ENCODE measurements at regions not wholly inside any gene's neighbourhood (a gene's known extent, or its start where the extent isn't known, plus 50 kb on each side); places are given as distances from the start of the nearest gene placed in this dataset.

DNA sequence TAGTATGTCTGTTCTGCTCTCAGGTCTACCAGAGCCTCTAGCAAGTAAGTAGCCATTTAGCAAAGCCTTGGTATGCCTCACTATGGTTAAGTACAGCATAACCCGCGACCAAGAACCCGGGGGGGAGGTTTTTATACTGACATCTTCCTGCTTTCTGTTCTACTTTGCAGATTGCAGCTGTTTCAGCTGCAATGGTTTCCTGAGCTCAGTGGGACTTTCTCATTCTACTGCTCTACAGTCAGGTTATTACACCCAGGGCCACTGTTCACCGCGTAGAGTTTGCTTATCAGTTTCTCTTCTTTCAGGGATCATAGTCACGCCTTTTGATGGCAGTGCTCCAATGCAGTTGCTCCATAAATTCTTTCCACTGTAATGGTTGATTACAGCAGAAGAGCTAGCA is 631.3 kb downstream of the TFAP2A start (continued):
- TF ChIP-seq NCOA5 (CRISPR knock-in tag; IDR thresholded peaks at IDR 0.05) (no peak), KDM5B (CRISPR knock-in tag; IDR thresholded peaks at IDR 0.05; ENCODE audit: borderline replicate concordance) (no peak), ZNF180 (CRISPR knock-in tag; IDR thresholded peaks at IDR 0.05; ENCODE audit: borderline replicate concordance, low read depth) (no peak), HNF4G (IDR thresholded peaks at IDR 0.05; ENCODE audit: borderline replicate concordance, low read depth, low read length) (no peak), HNF4G (CRISPR knock-in tag; IDR thresholded peaks at IDR 0.05; ENCODE audit: borderline replicate concordance, low read depth) (no peak), ZMYM2 (CRISPR knock-in tag; IDR thresholded peaks at IDR 0.05) (no peak), RERE (CRISPR knock-in tag; IDR thresholded peaks at IDR 0.05; ENCODE audit: low read depth) (no peak), ZNF484 (CRISPR knock-in tag; IDR thresholded peaks at IDR 0.05; ENCODE audit: borderline replicate concordance, low read depth) (no peak), ZNF792 (CRISPR knock-in tag; IDR thresholded peaks at IDR 0.05) (no peak), LCORL (IDR thresholded peaks at IDR 0.05) (no peak), LCORL (CRISPR knock-in tag; IDR thresholded peaks at IDR 0.05) (no peak)
- TF ChIP-seq, protein P1, sequence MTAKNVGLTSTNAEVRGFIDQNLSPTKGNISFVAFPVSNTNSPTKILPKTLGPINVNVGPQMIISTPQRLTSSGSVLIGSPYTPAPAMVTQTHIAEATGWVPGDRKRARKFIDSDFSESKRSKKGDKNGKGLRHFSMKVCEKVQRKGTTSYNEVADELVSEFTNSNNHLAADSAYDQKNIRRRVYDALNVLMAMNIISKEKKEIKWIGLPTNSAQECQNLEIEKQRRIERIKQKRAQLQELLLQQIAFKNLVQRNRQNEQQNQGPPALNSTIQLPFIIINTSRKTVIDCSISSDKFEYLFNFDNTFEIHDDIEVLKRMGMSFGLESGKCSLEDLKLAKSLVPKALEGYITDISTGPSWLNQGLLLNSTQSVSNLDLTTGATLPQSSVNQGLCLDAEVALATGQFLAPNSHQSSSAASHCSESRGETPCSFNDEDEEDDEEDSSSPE (CRISPR knock-in tag; IDR thresholded peaks at IDR 0.05), result no peak
- TF ChIP-seq, protein P2, sequence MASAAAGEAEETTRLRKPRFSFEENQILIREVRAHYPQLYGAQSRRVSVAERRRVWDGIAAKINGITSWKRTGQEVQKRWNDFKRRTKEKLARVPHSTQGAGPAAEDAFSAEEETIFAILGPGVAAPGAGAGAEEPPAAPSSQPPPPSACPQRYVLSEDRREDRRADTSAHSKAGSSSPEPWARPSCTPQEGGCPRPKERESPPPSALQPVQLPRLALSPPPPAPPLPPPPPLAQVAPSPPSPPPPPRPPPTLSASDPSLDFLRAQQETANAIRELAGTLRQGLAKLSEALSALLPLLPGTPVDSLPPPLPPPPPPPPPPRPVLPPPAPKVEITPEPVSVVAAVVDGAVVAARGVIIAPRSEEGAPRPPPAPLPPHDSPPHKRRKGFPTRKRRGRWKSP (CRISPR knock-in tag; IDR thresholded peaks at IDR 0.05), result no peak
- TF ChIP-seq, protein P3, sequence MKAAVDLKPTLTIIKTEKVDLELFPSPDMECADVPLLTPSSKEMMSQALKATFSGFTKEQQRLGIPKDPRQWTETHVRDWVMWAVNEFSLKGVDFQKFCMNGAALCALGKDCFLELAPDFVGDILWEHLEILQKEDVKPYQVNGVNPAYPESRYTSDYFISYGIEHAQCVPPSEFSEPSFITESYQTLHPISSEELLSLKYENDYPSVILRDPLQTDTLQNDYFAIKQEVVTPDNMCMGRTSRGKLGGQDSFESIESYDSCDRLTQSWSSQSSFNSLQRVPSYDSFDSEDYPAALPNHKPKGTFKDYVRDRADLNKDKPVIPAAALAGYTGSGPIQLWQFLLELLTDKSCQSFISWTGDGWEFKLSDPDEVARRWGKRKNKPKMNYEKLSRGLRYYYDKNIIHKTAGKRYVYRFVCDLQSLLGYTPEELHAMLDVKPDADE (CRISPR knock-in tag; IDR thresholded peaks at IDR 0.05), result no peak

Data from HepG2 (cell line).